HepG2 (cell line): ENCODE measurements at regions not wholly inside any gene's neighbourhood (a gene's known extent, or its start where the extent isn't known, plus 50 kb on each side); places are given as distances from the start of the nearest gene placed in this dataset.

Experiments
- ATAC-seq: fragments of 200-7000 bp; cut with Tn5 transposase; 3 replicates; pipeline ENCODE4 v1.9.1; 2020; ENCODE audit warnings: mild to moderate bottlenecking, moderate library complexity
- BruUV-seq: library from RNA; stranded (reverse); fragments of 400-500 nt; replicated peaks from 2 replicates; lab custom pipeline; 2021; lab: Mats Ljungman, UMichigan
- CTCF ChIA-PET: fragments of 300-600 bp; formaldehyde crosslinking; extraction: SDS; loops from one replicate; lab custom pipeline; 2021; ENCODE audit warnings: low total read pairs, inconsistent platforms, low intra/inter-chr PET ratio; lab: Yijun Ruan, JAX
- POLR2A ChIA-PET: fragments of 350-600 bp; sonication (Branson Sonifier 250); formaldehyde crosslinking; loops from one replicate; lab custom pipeline; 2020; ENCODE audit warnings: antibody characterized with exemption, inconsistent platforms; lab: Yijun Ruan, JAX
- DNase-seq: peaks from one replicate; pipeline ENCODE4 v3.0.0-alpha.2; 2015; ENCODE audit warnings: low spot score
- FAIRE-seq: peaks from 3 replicates; lab custom pipeline; 2011; peaks lifted over from hg19 to GRCh38; lab: Jason Lieb, UNC
- H2AFZ ChIP-seq: one replicate; pipeline ENCODE4 v1.6.1; 2011; ENCODE audit warnings: low read length, inconsistent platforms
- H3K27ac ChIP-seq: fragments of 300-600 bp; 3 replicates; pipeline ENCODE4 v1.8.0; 2011; ENCODE audit warnings: mixed run types, mild to moderate bottlenecking, mixed read lengths, low read length, inconsistent platforms; ENCODE audit not compliant: insufficient read depth; ENCODE audit errors: extremely low read length
- H3K27me3 ChIP-seq, 2 experiments: fragments of 200-600 bp in 1 of 2; 2 replicates in 1 of 2; 3 replicates in 1 of 2; pipeline versions ENCODE4 v1.6.0 to v1.8.0; 2011; ENCODE audit warnings: low read length in 2 of 2, mild to moderate bottlenecking in 2 of 2, moderate library complexity in 2 of 2, inconsistent platforms in 1 of 2; ENCODE audit not compliant: insufficient read depth in 2 of 2, control insufficient read depth in 1 of 2
- H3K36me3 ChIP-seq, 2 experiments: fragments of 200-600 bp in 1 of 2; replicated peaks in 1 of 2; 2 replicates in 1 of 2; 3 replicates in 1 of 2; pipeline versions ENCODE4 v1.5.1 to v1.8.0; 2011; ENCODE audit warnings: low read length in 2 of 2, inconsistent platforms in 1 of 2; ENCODE audit not compliant: insufficient read depth in 2 of 2, control insufficient read depth in 1 of 2
- H3K4me1 ChIP-seq: 2 replicates; pipeline ENCODE4 v1.5.1; 2012; ENCODE audit warnings: low read length, inconsistent platforms; ENCODE audit not compliant: insufficient read depth
- H3K4me2 ChIP-seq: 2 replicates; pipeline ENCODE4 v1.6.0; 2011; ENCODE audit warnings: low read depth, low read length, inconsistent platforms
- H3K4me3 ChIP-seq, 3 experiments: fragments of 200-600 bp in 1 of 3; sonication (generic), shearing (Covaris generic) in 1 of 3; replicated peaks in 1 of 3; 2 replicates each; pipeline ENCODE4 v1.5.1; 2011 to 2016; ENCODE audit warnings: low read length in 3 of 3, inconsistent platforms in 2 of 3, low read depth in 2 of 3, mild to moderate bottlenecking in 2 of 3, control low read depth in 1 of 3, mixed read lengths in 1 of 3; ENCODE audit not compliant: insufficient read depth in 1 of 3
- H3K79me2 ChIP-seq: one replicate; pipeline ENCODE4 v1.6.1; 2011; ENCODE audit warnings: low read length, inconsistent platforms; ENCODE audit not compliant: insufficient read depth
- H3K9ac ChIP-seq: 2 replicates; pipeline ENCODE4 v1.6.0; 2011; ENCODE audit warnings: mild to moderate bottlenecking, low read depth, low read length, inconsistent platforms; ENCODE audit not compliant: insufficient read depth
- H3K9me3 ChIP-seq: 2 replicates; pipeline ENCODE4 v1.5.1; 2012; ENCODE audit warnings: mild to moderate bottlenecking, low read length
- H4K20me1 ChIP-seq: 2 replicates; pipeline ENCODE4 v1.6.0; 2011; ENCODE audit warnings: inconsistent platforms, mild to moderate bottlenecking, low read length, moderate library complexity; ENCODE audit not compliant: insufficient read depth
- GABPB1 ChIP-seq: IDR thresholded peaks from 2 replicates; pipeline ENCODE4 v1.6.1; 2016; ENCODE audit warnings: mild to moderate bottlenecking, missing genetic modification reagents, moderate library complexity, missing compliant biosample characterization
- GLI4 ChIP-seq: sonication (generic); formaldehyde crosslinking; IDR thresholded peaks from 2 replicates; pipeline ENCODE4 v1.5.1; 2020; ENCODE audit warnings: missing genetic modification reagents, mild to moderate bottlenecking, moderate library complexity, borderline replicate concordance
- KLF9 ChIP-seq: IDR thresholded peaks from 2 replicates; pipeline ENCODE4 v1.6.1; 2016; ENCODE audit warnings: low read depth
- ZNF383 ChIP-seq: sonication (generic); formaldehyde crosslinking; IDR thresholded peaks from 2 replicates; pipeline ENCODE4 v1.4.0; 2020; ENCODE audit warnings: missing genetic modification reagents, mild to moderate bottlenecking, borderline replicate concordance
- ZNF543 ChIP-seq: sonication (generic); formaldehyde crosslinking; IDR thresholded peaks from 2 replicates; pipeline ENCODE4 v1.4.0; 2020; ENCODE audit warnings: mild to moderate bottlenecking, missing genetic modification reagents
- ZSCAN20 ChIP-seq: sonication (generic); formaldehyde crosslinking; IDR thresholded peaks from 2 replicates; pipeline ENCODE4 v1.4.0; 2020; ENCODE audit warnings: missing genetic modification reagents, mild to moderate bottlenecking, borderline replicate concordance
- WGBS: methylation state at CpG from one replicate; pipeline ENCODE4 v1.1.6; 2017; ENCODE audit warnings: low lambda C conversion rate; 5-methylcytosine and 5-hydroxymethylcytosine counted together
- in situ Hi-C: cut with HindIII; loops from 2 replicates; pipeline ENCODE4 v1.10.0; 2017; ENCODE audit warnings: low pct_unique_long_range_greater_than_20kb; ENCODE audit not compliant: extremely low pct_ligation_motif_present
- intact Hi-C: fragments of 100-400 bp; cut with micrococcal nuclease; formaldehyde crosslinking; loops from one replicate; pipeline ENCODE4 v1.10.0; 2022; ENCODE audit not compliant: unreplicated experiment
- TF ChIP-seq, protein P1 (sequence below): sonication (generic); formaldehyde crosslinking; IDR thresholded peaks from 2 replicates; pipeline ENCODE4 v1.5.0; 2020; ENCODE audit warnings: missing genetic modification reagents
- TF ChIP-seq, protein P2 (sequence below): sonication (generic); formaldehyde crosslinking; IDR thresholded peaks from 2 replicates; pipeline ENCODE4 v1.4.0; 2020; ENCODE audit warnings: mild to moderate bottlenecking, missing genetic modification reagents

DNA sequence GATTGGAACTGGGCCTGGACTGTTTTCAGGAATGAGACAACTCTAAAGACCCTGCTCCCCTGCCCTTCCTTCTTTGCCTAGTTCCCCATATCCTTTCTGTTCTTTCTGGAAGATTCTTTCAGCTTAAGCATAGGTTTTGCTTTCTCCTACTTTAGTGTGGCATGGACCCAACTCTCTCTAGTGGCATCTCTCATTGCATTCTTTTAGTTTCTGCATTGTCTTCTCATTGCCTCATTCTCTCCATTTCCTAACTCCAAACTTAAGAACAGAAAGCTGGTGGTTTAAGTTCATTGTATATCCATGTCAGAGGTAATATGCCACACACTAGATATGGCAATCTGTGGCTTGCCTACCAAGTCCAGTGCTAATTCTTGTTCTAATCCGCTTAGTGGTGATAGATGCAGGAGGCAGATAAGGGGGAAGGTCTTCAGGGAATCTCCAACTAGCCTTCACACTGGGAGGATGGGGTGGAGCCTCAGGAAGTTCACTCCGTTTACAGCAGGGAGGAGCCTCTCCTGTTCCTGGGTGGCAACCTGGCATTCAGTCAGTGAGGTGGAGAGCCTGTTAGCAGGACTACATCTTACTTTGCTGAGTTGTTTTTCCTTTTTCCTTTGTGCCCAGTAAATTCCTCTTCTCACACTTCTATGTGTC, 165.1 kb upstream of the LMNTD1 start (continued):
- TF ChIP-seq, protein P1, sequence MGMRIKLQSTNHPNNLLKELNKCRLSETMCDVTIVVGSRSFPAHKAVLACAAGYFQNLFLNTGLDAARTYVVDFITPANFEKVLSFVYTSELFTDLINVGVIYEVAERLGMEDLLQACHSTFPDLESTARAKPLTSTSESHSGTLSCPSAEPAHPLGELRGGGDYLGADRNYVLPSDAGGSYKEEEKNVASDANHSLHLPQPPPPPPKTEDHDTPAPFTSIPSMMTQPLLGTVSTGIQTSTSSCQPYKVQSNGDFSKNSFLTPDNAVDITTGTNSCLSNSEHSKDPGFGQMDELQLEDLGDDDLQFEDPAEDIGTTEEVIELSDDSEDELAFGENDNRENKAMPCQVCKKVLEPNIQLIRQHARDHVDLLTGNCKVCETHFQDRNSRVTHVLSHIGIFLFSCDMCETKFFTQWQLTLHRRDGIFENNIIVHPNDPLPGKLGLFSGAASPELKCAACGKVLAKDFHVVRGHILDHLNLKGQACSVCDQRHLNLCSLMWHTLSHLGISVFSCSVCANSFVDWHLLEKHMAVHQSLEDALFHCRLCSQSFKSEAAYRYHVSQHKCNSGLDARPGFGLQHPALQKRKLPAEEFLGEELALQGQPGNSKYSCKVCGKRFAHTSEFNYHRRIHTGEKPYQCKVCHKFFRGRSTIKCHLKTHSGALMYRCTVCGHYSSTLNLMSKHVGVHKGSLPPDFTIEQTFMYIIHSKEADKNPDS (CRISPR knock-in tag), result no peak
- TF ChIP-seq, all 625 proteins: peak for 0

DNA sequence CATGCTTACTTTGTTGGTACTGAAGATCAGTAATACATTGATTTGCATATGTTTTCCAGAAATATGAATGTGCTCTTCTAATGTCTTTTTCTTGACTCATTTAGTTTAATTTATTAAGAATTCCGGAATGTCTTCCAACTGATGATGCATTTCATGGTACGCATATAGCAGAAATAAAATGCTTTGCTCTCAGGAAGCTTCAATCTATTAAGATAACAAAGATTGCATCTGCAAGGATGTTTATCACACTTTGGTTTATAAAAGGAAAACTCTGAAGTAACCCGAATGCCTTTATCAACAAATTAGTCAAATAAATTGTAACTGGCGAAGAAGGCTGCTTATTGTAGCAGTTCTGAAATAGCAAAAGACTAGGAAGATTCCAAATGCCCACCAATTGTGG, 166.4 kb upstream of the LMNTD1 start:
- WGBS, result 26% methylated on average over 4 of the region's 4 CpGs
- CTCF ChIA-PET, result no interaction called here
- no peaks in the 10 kb centered on the region for H3K4me1 ChIP-seq
- in situ Hi-C loops (no loop called here), intact Hi-C loops (no loop called here)
- H3K27ac ChIP-seq, result no peak overlapping the region
- H3K79me2 ChIP-seq, result no peaks in the 10 kb centered on the region
- TF ChIP-seq ZNF383 (CRISPR knock-in tag) (no peak), GLI4 (no peak), ZSCAN20 (CRISPR knock-in tag) (no peak), ZNF543 (no peak), KLF9 (CRISPR knock-in tag) (no peak), GABPB1 (no peak)
- TF ChIP-seq, protein P2, sequence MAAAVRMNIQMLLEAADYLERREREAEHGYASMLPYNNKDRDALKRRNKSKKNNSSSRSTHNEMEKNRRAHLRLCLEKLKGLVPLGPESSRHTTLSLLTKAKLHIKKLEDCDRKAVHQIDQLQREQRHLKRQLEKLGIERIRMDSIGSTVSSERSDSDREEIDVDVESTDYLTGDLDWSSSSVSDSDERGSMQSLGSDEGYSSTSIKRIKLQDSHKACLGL (CRISPR knock-in tag), result no peak
- ATAC-seq, result no peak
- H3K4me2 ChIP-seq, result no peak overlapping the region
- POLR2A ChIA-PET, result no interaction called here
- no peaks in the 10 kb centered on the region; a peak in 2 of 5 replicates for H3K27me3 ChIP-seq
- H2AFZ ChIP-seq, result no peak overlapping the region
- BruUV-seq, result no TSS peak
- no peak overlapping the region for H3K4me3 ChIP-seq
- no peak for DNase-seq
- FAIRE-seq, result no peak
- H4K20me1 ChIP-seq, result no peaks in the 10 kb centered on the region
- H3K9me3 ChIP-seq, result no peaks in the 10 kb centered on the region
- H3K9ac ChIP-seq, result no peak overlapping the region
- H3K36me3 ChIP-seq, result no peaks in the 10 kb centered on the region
